ENCODE measurements at regions not wholly inside any gene's neighbourhood (a gene's known extent, or its start where the extent isn't known, plus 50 kb on each side); places are given as distances from the start of the nearest gene placed in this dataset.

GRCh38 chr1:38512024-38512767 lies 347.4 kb downstream of the RRAGC start:
- TF ChIP-seq CTCF (IDR thresholded peaks at IDR 0.05 in 8 of 11, conservative IDR thresholded peaks at IDR 0.05 in 3 of 11), result no peak
- no peak for TF ChIP-seq POLR2AphosphoS5 (IDR thresholded peaks at IDR 0.05)

Measured in spleen (tissue), 7 donors.